Liver (tissue), 8 donors: ENCODE measurements at regions not wholly inside any gene's neighbourhood (a gene's known extent, or its start where the extent isn't known, plus 50 kb on each side); places are given as distances from the start of the nearest gene placed in this dataset.

Experiments
- DNase-seq: peaks from one replicate; pipeline ENCODE4 v3.0.0-alpha.2; 2017; ENCODE audit warnings: low spot score
- H3K27ac ChIP-seq, 2 donors: one replicate each; pipeline ENCODE4 v1.7.0; 2013; ENCODE audit warnings: inconsistent platforms in 2 of 2, low read length in 2 of 2, control low read depth in 1 of 2, low read depth in 1 of 2, mild to moderate bottlenecking in 1 of 2
- H3K27me3 ChIP-seq, 4 donors: one replicate each; pipeline versions ENCODE4 v1.6.1 to v1.7.0; 2013; ENCODE audit warnings: low read length in 3 of 4, inconsistent platforms in 1 of 4, mild to moderate bottlenecking in 1 of 4, moderate library complexity in 1 of 4; ENCODE audit not compliant: control insufficient read depth in 4 of 4, insufficient read depth in 4 of 4
- H3K36me3 ChIP-seq, 4 donors: one replicate each; pipeline versions ENCODE4 v1.6.1 to v1.7.0; 2013; ENCODE audit warnings: low read length in 3 of 4, mild to moderate bottlenecking in 3 of 4, low read depth in 1 of 4, moderate library complexity in 1 of 4; ENCODE audit not compliant: control insufficient read depth in 4 of 4, insufficient read depth in 3 of 4
- H3K4me1 ChIP-seq, 4 donors: one replicate each; pipeline versions ENCODE4 v1.6.1 to v1.7.0; 2013; ENCODE audit warnings: low read length in 3 of 4, mild to moderate bottlenecking in 3 of 4, moderate library complexity in 1 of 4; ENCODE audit not compliant: control insufficient read depth in 4 of 4, insufficient read depth in 4 of 4
- H3K4me3 ChIP-seq, 3 donors: one replicate each; pipeline versions ENCODE4 v1.6.1 to v1.7.0; 2013; ENCODE audit warnings: low read length in 3 of 3, control low read depth in 1 of 3, low read depth in 1 of 3, mild to moderate bottlenecking in 1 of 3
- H3K9ac ChIP-seq, 2 donors: one replicate each; pipeline ENCODE4 v1.7.0; 2013; ENCODE audit warnings: low read length in 2 of 2, mild to moderate bottlenecking in 2 of 2, moderate library complexity in 2 of 2, control low read depth in 1 of 2, low read depth in 1 of 2
- H3K9me3 ChIP-seq, 4 donors: one replicate each; pipeline versions ENCODE4 v1.6.1 to v1.7.0; 2013; ENCODE audit warnings: low read length in 3 of 4; ENCODE audit not compliant: control insufficient read depth in 4 of 4
- CTCF ChIP-seq: fragments of 150-350 bp; IDR thresholded peaks from 2 replicates; pipeline ENCODE4 v1.5.1; 2017; ENCODE audit warnings: improper control_type of control experiment, low read depth, low read length; ENCODE audit not compliant: missing input control
- EGR1 ChIP-seq, 2 donors: IDR thresholded peaks; 2 replicates each; pipeline ENCODE4 v1.6.1; 2016 to 2018; ENCODE audit warnings: antibody characterized with exemption in 2 of 2, low read depth in 2 of 2
- FOXA1 ChIP-seq: IDR thresholded peaks from 2 replicates; pipeline ENCODE4 v1.6.1; 2016; ENCODE audit warnings: antibody characterized with exemption
- FOXA2 ChIP-seq: IDR thresholded peaks from 2 replicates; pipeline ENCODE4 v1.6.1; 2016; ENCODE audit warnings: antibody characterized with exemption
- GABPA ChIP-seq, 2 donors: IDR thresholded peaks in 1 of 2; conservative IDR thresholded peaks in 1 of 2; 2 replicates each; pipeline ENCODE4 v1.6.1; 2016; ENCODE audit warnings: antibody characterized with exemption in 2 of 2, mild to moderate bottlenecking in 1 of 2, moderate library complexity in 1 of 2
- HNF4A ChIP-seq, 2 donors: conservative IDR thresholded peaks; 2 replicates each; pipeline ENCODE4 v1.6.1; 2016; ENCODE audit warnings: antibody characterized with exemption in 2 of 2, mild to moderate bottlenecking in 2 of 2
- HNF4G ChIP-seq: IDR thresholded peaks from 2 replicates; pipeline ENCODE4 v1.6.1; 2016; ENCODE audit warnings: antibody characterized with exemption
- JUND ChIP-seq, 2 donors: IDR thresholded peaks; 2 replicates each; pipeline ENCODE4 v1.6.1; 2016; ENCODE audit warnings: antibody characterized with exemption in 2 of 2
- MAX ChIP-seq: IDR thresholded peaks from 2 replicates; pipeline ENCODE4 v1.6.1; 2016; ENCODE audit warnings: antibody characterized with exemption
- NR2F2 ChIP-seq: IDR thresholded peaks from 2 replicates; pipeline ENCODE4 v1.6.1; 2016; ENCODE audit warnings: antibody characterized with exemption
- RAD21 ChIP-seq, 2 donors: IDR thresholded peaks; 2 replicates each; pipeline ENCODE4 v1.6.1; 2016; ENCODE audit warnings: antibody characterized with exemption in 2 of 2, mild to moderate bottlenecking in 2 of 2
- REST ChIP-seq: IDR thresholded peaks from 2 replicates; pipeline ENCODE4 v1.6.1; 2016; ENCODE audit warnings: antibody characterized with exemption, mild to moderate bottlenecking
- RXRA ChIP-seq, 2 donors: IDR thresholded peaks; 2 replicates each; pipeline ENCODE4 v1.6.1; 2017 to 2018; ENCODE audit warnings: antibody characterized with exemption in 2 of 2, mild to moderate bottlenecking in 1 of 2
- SP1 ChIP-seq: IDR thresholded peaks from 2 replicates; pipeline ENCODE4 v1.6.1; 2018; ENCODE audit warnings: antibody characterized with exemption, mild to moderate bottlenecking
- TAF1 ChIP-seq: conservative IDR thresholded peaks from 2 replicates; pipeline ENCODE4 v1.6.1; 2016; ENCODE audit warnings: antibody characterized with exemption, mild to moderate bottlenecking
- YY1 ChIP-seq: IDR thresholded peaks from 2 replicates; pipeline ENCODE4 v1.6.1; 2016; ENCODE audit warnings: antibody characterized with exemption, mild to moderate bottlenecking
- ZBTB33 ChIP-seq: IDR thresholded peaks from 2 replicates; pipeline ENCODE4 v1.6.1; 2016; ENCODE audit warnings: antibody characterized with exemption
- WGBS: extraction: QIAGEN DNeasy Blood & Tissue Kit; methylation state at CpG from one replicate; pipeline ENCODE4 v1.1.7; 2013; 5-methylcytosine and 5-hydroxymethylcytosine counted together
- TF ChIP-seq, protein P1 (sequence below): IDR thresholded peaks from 2 replicates; pipeline ENCODE4 v1.6.1; 2016; ENCODE audit warnings: antibody characterized with exemption
- donor health status: healthy.
- donor health status: healthy.
- donor health status: healthy.
- donor health status: healthy.
- donor health status: healthy.

DNA sequence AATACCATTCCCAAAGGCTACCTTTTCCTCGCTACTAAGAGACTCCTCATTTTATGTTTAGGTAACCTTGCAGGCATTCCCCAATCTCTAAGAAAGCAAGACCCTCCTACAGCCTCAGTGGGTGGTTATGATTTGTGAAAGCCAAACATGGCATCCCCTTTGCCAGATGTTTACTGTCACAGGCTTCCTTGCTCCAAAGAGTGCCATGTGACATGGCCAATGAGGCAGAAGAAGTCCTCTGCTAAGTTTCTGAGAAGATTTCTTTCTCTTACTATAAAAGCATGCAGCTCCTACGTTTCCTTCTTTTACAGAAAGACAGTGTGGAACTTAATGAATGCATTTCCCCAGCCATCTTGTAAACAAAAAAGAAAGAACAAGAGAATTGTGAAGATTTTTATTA, 688.2 kb downstream of the TBC1D32 start:
- WGBS = 22% methylated on average over 2 of the region's 2 CpGs
- Histone ChIP-seq H3K9ac (no peak overlapping the region), H3K27me3 (no peaks in the 10 kb centered on the region), H3K4me3 (no peak overlapping the region), H3K36me3 (no peaks in the 10 kb centered on the region), H3K9me3 (no peaks in the 10 kb centered on the region), H3K4me1 (no peaks in the 10 kb centered on the region), H3K27ac (no peak overlapping the region)
- no peak for DNase-seq
- TF ChIP-seq GABPA (IDR thresholded peaks at IDR 0.05 in 1 of 2, conservative IDR thresholded peaks at IDR 0.05 in 1 of 2) (no peak), RXRA (IDR thresholded peaks at IDR 0.05) (no peak)

- H3K9me3 ChIP-seq = no peaks in the 10 kb centered on the region
- no peaks in the 10 kb centered on the region for H3K36me3 ChIP-seq
- H3K27me3 ChIP-seq = no peaks in the 10 kb centered on the region
- H3K4me3 ChIP-seq = no peak overlapping the region
- DNase-seq = no peak
- no peak overlapping the region for H3K27ac ChIP-seq
- no peak overlapping the region for H3K9ac ChIP-seq
- no peaks in the 10 kb centered on the region for H3K4me1 ChIP-seq
- no peak for TF ChIP-seq TAF1
- TF ChIP-seq ZBTB33 = no peak
- no peak for TF ChIP-seq FOXA1
- no peak for TF ChIP-seq YY1
- TF ChIP-seq REST = no peak
- TF ChIP-seq HNF4G = no peak
- TF ChIP-seq EGR1 (IDR thresholded peaks at IDR 0.05; ENCODE audit: low read depth in 2 of 2) = no peak
- no peak for TF ChIP-seq JUND (IDR thresholded peaks at IDR 0.05)
- TF ChIP-seq RAD21 (IDR thresholded peaks at IDR 0.05) = no peak
- no peak for TF ChIP-seq RXRA (IDR thresholded peaks at IDR 0.05)
- TF ChIP-seq GABPA (IDR thresholded peaks at IDR 0.05 in 1 of 2, conservative IDR thresholded peaks at IDR 0.05 in 1 of 2) = no peak
- TF ChIP-seq MAX = no peak
- no peak for TF ChIP-seq SP1
- no peak for TF ChIP-seq FOXA2
- TF ChIP-seq CTCF = no peak
- no peak for TF ChIP-seq HNF4A (conservative IDR thresholded peaks at IDR 0.05)
- TF ChIP-seq, protein P1, sequence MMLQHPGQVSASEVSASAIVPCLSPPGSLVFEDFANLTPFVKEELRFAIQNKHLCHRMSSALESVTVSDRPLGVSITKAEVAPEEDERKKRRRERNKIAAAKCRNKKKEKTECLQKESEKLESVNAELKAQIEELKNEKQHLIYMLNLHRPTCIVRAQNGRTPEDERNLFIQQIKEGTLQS = no peak
- TF ChIP-seq NR2F2 = no peak
- 22% methylated on average over 1 of the region's 1 CpG for WGBS
Observed at GRCh38 chr6:120632975-120633374, 701.3 kb downstream of the TBC1D32 start.
